Thyroid gland (tissue), 4 donors: ENCODE measurements at regions not wholly inside any gene's neighbourhood (a gene's known extent, or its start where the extent isn't known, plus 50 kb on each side); places are given as distances from the start of the nearest gene placed in this dataset.

ENCODE experiments used
- CTCF ChIP-seq, 6 experiments: fragments of 200-600 bp in 3 of 6; fragments of 450-650 bp in 3 of 6; sonication (generic) in 3 of 6; IDR thresholded peaks; one replicate each; pipeline ENCODE4 v1.5.1; 2016 to 2019; ENCODE audit warnings: antibody characterized with exemption in 6 of 6, mild to moderate bottlenecking in 2 of 6, inconsistent platforms in 1 of 6, moderate library complexity in 1 of 6
- POLR2A ChIP-seq, 2 donors: fragments of 450-650 bp; IDR thresholded peaks; one replicate each; pipeline ENCODE4 v1.6.1; 2017; ENCODE audit warnings: antibody characterized with exemption in 2 of 2, mild to moderate bottlenecking in 2 of 2, moderate library complexity in 1 of 2

- TF ChIP-seq CTCF (IDR thresholded peaks at IDR 0.05) (no peak), POLR2A (IDR thresholded peaks at IDR 0.05) (no peak)
Measured at GRCh38 chr2:107094450-107094986, 208.6 kb upstream of the ST6GAL2 start.
